DND-41 (cell line): ENCODE measurements at regions not wholly inside any gene's neighbourhood (a gene's known extent, or its start where the extent isn't known, plus 50 kb on each side); places are given as distances from the start of the nearest gene placed in this dataset.

ENCODE experiments used
- EZH2 ChIP-seq: IDR thresholded peaks from 3 replicates; pipeline ENCODE4 v1.6.1; 2012; ENCODE audit warnings: borderline replicate concordance, low read depth, mild to moderate bottlenecking, moderate library complexity, low read length, inconsistent platforms; ENCODE audit not compliant: severe bottlenecking
- TF ChIP-seq, protein P1 (sequence below): IDR thresholded peaks from 2 replicates; pipeline ENCODE4 v1.5.1; 2012; ENCODE audit warnings: borderline replicate concordance, low read length, moderate library complexity, mild to moderate bottlenecking; ENCODE audit not compliant: poor library complexity, severe bottlenecking; ENCODE audit errors: extremely low read depth

DNA sequence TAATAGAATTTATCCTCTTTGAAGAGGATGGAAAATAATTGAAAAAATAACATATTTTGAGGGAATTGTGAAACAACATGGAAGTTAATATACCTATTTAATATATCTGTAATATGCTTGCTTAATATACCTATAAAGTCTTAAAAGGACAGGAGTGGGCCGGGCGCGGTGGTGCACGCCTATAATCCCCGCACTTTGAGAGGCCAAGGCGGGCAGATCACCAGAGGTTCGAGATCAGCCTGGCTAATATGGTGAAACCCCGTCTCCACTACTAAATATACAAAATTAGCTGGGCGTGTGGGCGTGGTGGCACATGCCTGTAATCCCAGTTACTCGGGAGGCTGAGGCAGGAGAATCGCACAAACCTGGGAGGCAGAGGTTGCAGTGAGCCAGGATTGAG is 254.9 kb downstream of the TMX3 start:
- TF ChIP-seq, protein P1, sequence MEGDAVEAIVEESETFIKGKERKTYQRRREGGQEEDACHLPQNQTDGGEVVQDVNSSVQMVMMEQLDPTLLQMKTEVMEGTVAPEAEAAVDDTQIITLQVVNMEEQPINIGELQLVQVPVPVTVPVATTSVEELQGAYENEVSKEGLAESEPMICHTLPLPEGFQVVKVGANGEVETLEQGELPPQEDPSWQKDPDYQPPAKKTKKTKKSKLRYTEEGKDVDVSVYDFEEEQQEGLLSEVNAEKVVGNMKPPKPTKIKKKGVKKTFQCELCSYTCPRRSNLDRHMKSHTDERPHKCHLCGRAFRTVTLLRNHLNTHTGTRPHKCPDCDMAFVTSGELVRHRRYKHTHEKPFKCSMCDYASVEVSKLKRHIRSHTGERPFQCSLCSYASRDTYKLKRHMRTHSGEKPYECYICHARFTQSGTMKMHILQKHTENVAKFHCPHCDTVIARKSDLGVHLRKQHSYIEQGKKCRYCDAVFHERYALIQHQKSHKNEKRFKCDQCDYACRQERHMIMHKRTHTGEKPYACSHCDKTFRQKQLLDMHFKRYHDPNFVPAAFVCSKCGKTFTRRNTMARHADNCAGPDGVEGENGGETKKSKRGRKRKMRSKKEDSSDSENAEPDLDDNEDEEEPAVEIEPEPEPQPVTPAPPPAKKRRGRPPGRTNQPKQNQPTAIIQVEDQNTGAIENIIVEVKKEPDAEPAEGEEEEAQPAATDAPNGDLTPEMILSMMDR: no peak
- no peak for TF ChIP-seq EZH2
